Neural crest cell (in vitro differentiated cells): ENCODE measurements at regions not wholly inside any gene's neighbourhood (a gene's known extent, or its start where the extent isn't known, plus 50 kb on each side); places are given as distances from the start of the nearest gene placed in this dataset.

Source experiments
- DNase-seq: peaks from one replicate; pipeline ENCODE4 v3.0.0; 2021; ENCODE audit warnings: low read depth, mixed read lengths, low spot score
- H3K27ac Mint-ChIP-seq: one replicate; pipeline ENCODE4 v1.8.0; 2021; ENCODE audit warnings: mild to moderate bottlenecking, mixed read lengths; ENCODE audit not compliant: unreplicated experiment
- H3K27me3 Mint-ChIP-seq: 2 replicates; pipeline ENCODE4 v1.8.0; 2021; ENCODE audit warnings: low read depth, mild to moderate bottlenecking, mixed read lengths
- H3K36me3 Mint-ChIP-seq: 2 replicates; pipeline ENCODE4 v1.8.0; 2021; ENCODE audit warnings: low read depth, mild to moderate bottlenecking, mixed read lengths
- H3K4me1 Mint-ChIP-seq: 2 replicates; pipeline ENCODE4 v1.8.0; 2021; ENCODE audit warnings: mixed read lengths
- H3K4me3 Mint-ChIP-seq: one replicate; pipeline ENCODE4 v1.8.0; 2021; ENCODE audit warnings: mild to moderate bottlenecking, mixed read lengths
- H3K9me3 Mint-ChIP-seq: 2 replicates; pipeline ENCODE4 v1.8.0; 2021; ENCODE audit warnings: mixed read lengths
- TF ChIP-seq, protein P1 (sequence below): fragments of 200-600 bp; sonication (generic); conservative IDR thresholded peaks from 2 replicates; pipeline ENCODE4 v1.5.0; 2021; ENCODE audit warnings: antibody characterized with exemption, mild to moderate bottlenecking

DNA sequence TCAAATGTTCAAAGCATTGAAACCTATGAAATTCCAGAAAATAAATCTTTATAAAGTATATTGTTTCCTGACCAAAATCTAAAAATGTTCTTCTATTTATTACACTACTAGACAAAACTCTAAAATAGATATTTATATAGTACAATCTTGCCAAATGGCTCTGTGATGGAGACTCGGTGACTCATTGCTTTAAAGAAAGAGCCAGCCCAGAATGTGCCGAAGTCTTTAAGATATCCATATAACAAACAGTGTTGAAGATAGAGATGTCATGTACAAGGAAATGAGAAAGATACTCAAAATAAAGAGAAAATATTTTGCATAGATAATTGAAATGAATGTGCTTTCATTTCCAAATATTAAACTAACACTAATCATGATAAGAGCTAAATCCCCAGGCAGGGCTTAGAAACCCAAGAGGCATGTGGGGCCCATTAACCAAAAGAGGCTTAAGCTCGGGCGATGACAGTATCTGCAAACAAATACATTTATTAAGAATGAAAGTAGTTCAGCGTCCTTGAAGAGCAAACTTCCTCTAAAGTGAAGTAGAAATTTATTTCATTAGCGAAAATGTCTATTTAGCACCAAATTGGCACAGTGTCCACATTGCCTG, 102.1 kb upstream of the FAM9B start:
- H3K27me3 Mint-ChIP-seq = no peaks in the 10 kb centered on the region
- no peak overlapping the region for H3K4me3 Mint-ChIP-seq
- H3K27ac Mint-ChIP-seq = no peak overlapping the region
- H3K4me1 Mint-ChIP-seq = peaks cover 21% of the 10 kb centered on the region
- TF ChIP-seq, protein P1, sequence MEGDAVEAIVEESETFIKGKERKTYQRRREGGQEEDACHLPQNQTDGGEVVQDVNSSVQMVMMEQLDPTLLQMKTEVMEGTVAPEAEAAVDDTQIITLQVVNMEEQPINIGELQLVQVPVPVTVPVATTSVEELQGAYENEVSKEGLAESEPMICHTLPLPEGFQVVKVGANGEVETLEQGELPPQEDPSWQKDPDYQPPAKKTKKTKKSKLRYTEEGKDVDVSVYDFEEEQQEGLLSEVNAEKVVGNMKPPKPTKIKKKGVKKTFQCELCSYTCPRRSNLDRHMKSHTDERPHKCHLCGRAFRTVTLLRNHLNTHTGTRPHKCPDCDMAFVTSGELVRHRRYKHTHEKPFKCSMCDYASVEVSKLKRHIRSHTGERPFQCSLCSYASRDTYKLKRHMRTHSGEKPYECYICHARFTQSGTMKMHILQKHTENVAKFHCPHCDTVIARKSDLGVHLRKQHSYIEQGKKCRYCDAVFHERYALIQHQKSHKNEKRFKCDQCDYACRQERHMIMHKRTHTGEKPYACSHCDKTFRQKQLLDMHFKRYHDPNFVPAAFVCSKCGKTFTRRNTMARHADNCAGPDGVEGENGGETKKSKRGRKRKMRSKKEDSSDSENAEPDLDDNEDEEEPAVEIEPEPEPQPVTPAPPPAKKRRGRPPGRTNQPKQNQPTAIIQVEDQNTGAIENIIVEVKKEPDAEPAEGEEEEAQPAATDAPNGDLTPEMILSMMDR = no peak
- peaks cover 23% of the 10 kb centered on the region for H3K9me3 Mint-ChIP-seq
- peaks cover 5% of the 10 kb centered on the region for H3K36me3 Mint-ChIP-seq
- DNase-seq = no peak

DNA sequence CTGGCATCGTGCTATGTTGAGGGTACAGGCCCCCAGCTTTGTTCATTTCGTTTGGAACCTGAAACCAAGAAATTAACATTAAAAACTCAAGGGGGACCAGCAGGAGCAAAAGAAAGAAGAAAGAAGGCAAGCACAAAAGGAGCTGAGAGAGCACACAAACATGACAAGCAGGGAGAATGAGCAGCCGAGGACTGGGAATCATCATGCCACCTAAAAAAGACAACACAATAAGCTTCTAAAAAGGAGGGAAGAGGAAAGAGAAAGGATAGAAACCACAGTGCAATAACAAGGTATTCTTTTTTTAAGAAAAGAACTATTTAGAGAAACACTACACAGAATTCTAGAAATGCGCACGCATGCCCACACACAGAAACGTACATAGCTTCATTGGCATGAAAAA, 103.2 kb upstream of the FAM9B start:
- Mint-ChIP-seq H3K9me3 (peaks cover 19% of the 10 kb centered on the region), H3K27me3 (no peaks in the 10 kb centered on the region), H3K36me3 (peaks cover 3% of the 10 kb centered on the region), H3K4me3 (no peak overlapping the region), H3K27ac (no peak overlapping the region), H3K4me1 (peaks cover 16% of the 10 kb centered on the region)
- TF ChIP-seq, protein P1 = no peak
- no peak for DNase-seq

DNA sequence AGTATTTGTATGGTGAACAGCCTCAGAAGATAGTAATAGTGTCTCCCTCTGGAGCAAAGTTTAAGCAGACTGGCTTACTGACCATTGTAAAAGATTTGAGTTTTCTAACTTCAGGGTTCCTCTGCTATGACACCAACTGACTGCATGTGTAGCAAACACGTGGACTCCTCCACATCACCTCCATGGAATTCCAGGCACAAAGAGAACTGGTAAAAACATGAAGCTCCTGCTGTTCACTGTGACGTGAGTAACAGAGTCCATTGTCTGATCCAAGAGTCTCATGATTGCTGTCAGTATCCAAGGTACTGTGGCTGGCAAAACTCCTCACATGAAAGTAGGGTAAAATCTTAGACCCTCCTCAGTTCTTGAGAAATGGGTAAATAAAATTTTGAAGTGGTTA, 107.6 kb upstream of the FAM9B start:
- Mint-ChIP-seq H3K27me3 (no peaks in the 10 kb centered on the region), H3K36me3 (peaks cover 2% of the 10 kb centered on the region), H3K4me1 (peaks cover 27% of the 10 kb centered on the region), H3K27ac (no peak overlapping the region), H3K9me3 (peaks cover 11% of the 10 kb centered on the region), H3K4me3 (no peak overlapping the region)
- DNase-seq = no peak
- TF ChIP-seq, protein P1 = no peak

DNA sequence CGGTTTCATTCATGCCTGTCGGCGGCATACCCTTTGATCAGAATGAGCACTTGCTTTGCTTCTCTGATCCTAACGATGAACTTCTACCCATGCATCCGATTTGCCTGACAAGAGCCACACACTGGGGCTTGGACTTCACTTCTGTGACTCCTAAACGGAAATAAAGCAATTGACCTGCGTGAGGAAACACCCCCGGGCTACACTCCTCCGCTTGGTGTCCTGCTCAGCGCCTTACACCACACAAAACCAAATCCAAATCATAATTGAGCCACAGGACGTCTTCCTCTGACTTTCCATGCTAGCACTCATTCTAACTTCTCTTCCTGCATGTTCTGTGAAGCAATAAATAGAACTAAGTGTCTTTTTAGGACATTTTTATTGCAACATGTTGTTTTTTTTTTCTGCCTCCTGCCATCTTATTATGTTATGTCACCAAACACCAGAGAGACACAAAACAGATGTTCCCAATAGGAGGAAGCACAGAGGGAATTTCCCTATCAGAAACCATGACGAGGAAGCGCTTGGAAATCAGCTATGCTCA, 110.8 kb upstream of the FAM9B start:
- H3K27me3 Mint-ChIP-seq = no peaks in the 10 kb centered on the region
- H3K4me1 Mint-ChIP-seq = peaks cover 47% of the 10 kb centered on the region
- no peak overlapping the region for H3K27ac Mint-ChIP-seq
- TF ChIP-seq, protein P1 = no peak
- DNase-seq = no peak
- no peak overlapping the region for H3K4me3 Mint-ChIP-seq
- H3K36me3 Mint-ChIP-seq = no peaks in the 10 kb centered on the region
- no peaks in the 10 kb centered on the region for H3K9me3 Mint-ChIP-seq

DNA sequence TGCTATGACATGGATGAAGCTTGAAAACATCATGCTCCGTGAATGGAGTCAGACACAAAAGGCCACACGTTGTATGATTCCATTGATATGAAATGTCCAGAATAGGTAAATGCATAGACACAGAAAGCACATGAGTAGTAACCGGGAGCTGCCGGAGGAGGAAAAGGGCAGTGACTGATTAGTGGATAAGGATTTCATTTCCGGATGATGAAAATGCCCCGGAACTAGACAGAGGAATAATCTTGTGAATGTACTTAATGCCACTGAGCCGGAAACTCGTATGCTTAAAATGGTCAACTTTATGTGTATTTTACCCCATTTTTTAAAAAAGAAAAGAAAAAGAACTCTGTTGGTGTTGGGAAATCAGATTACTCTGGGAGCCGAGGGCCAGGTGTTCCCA, 112.7 kb upstream of the FAM9B start:
- Mint-ChIP-seq H3K4me3 (no peak overlapping the region), H3K27me3 (no peaks in the 10 kb centered on the region), H3K36me3 (peaks cover 2% of the 10 kb centered on the region), H3K9me3 (peaks cover 2% of the 10 kb centered on the region), H3K4me1 (peaks cover 48% of the 10 kb centered on the region), H3K27ac (no peak overlapping the region)
- no peak for DNase-seq
- TF ChIP-seq, protein P1 = no peak
